D721Med (cell line): ENCODE measurements at regions not wholly inside any gene's neighbourhood (a gene's known extent, or its start where the extent isn't known, plus 50 kb on each side); places are given as distances from the start of the nearest gene placed in this dataset.
"Not testable (repeated sequence)": the region's sequence is repeated elsewhere in the genome, so short reads cannot be mapped to it uniquely, and the experiment has no call there.

Experiments
- DNase-seq: peaks from one replicate; pipeline ENCODE4 v3.0.0; 2011; ENCODE audit warnings: low spot score; ENCODE audit not compliant: insufficient read length
- FAIRE-seq: peaks from 2 replicates; lab custom pipeline; 2011; peaks lifted over from hg19 to GRCh38; lab: Jason Lieb, UNC
- CTCF ChIP-seq: IDR thresholded peaks from 2 replicates; pipeline ENCODE4 v1.5.1; 2012; ENCODE audit warnings: mild to moderate bottlenecking, control low read depth; ENCODE audit not compliant: insufficient read depth; ENCODE audit errors: missing control alignments

DNA sequence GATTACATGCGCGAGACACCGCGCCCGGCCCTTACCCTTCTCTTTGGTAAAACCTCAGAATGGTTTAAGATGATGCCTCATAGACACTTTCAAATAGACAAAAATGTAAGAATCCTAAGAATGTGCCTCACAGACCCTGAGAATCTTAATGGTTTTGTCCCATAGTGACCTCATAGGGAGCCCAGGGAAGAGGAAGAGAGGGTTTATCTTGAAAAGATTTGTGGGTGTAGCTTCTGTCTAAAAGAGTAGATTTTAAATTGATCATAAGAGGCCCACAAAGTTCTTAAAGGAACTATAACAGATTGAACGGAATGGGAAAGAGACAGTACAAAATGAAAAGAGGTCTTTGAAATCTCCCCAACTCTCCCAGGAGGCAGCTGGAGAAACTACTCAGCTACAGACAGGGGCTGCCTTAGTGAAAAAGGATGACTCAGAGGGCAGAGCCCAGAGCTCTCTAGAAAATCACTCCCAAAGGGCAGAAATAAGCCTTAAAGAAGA, 220.6 kb downstream of the ADRA2A start:
- FAIRE-seq (no peak), DNase-seq (no peak)
- TF ChIP-seq CTCF: no peak

- TF ChIP-seq CTCF: no peak
- no peak for FAIRE-seq
- DNase-seq: no peak
Measured at GRCh38 chr10:111298031-111298430, 221.2 kb downstream of the ADRA2A start.

DNA sequence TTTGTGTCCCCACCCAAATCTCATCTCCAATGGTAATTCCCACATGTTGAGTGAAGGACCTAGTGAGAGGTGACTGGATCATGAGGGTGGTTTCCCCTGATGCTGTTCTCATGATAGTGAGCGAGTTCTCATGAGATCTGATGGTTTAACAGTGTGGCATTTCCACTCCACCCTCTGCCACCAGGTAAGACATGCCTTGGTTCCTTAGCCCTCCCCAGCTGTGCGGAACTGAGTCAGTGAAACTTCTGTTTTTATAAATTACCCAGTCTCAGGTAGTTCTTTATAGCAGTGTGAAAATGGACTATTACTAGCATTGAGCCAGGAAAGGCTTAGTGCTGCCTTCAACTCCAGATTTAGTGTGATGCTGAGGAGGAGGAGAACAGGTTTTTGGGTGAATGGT, 222.2 kb downstream of the ADRA2A start:
- DNase-seq: no peak
- no peak for FAIRE-seq
- TF ChIP-seq CTCF: no peak

DNA sequence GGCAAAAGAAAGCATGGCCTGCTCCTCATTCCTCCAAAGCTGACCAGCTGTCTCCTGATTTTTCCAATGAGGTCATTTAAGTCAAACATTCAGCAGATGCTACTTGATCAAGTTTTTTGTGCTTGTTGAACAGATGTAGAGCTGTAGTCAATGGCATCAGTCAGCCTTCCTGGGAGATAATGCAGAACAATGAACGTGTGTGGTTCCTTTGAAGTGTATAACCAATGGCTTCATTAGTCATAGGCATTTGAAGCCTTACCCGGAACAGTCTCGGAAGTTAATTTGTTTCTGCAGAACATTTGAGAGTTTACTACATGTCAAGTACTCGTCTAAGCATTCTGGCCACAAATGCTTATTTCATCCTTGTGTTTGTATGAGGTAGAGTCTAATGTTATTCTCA, 227.1 kb downstream of the ADRA2A start:
- TF ChIP-seq CTCF: no peak
- FAIRE-seq (no peak), DNase-seq (no peak)

DNA sequence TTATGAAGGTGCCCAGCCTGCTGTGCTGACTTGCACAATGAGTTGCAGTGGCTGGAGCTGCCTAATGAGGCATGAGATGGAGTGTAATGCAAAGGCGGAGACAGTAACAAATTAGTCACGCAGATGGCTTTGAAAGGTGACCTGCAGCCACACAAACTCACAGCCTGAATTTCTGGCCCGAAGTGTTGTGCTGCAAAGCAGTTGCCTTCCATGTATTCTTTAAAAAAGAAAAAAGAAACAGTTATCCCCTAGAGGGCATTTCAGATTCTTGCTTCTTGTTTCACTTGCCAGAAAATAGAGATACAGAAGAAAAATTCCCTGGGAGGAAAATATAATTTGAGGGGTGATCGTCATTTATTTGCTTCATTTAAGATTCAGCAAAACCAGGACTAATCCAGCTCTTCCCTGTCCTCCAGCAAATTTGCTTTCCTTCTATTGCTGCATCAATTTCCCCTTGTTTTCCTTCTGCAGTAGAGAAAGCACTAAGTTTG, 239.9 kb downstream of the ADRA2A start:
- DNase-seq: no peak
- TF ChIP-seq CTCF: no peak
- no peak for FAIRE-seq

- TF ChIP-seq CTCF: no peak
- no peak for FAIRE-seq
- no peak for DNase-seq
Measured at GRCh38 chr10:111319866-111320265, 243.0 kb downstream of the ADRA2A start.

- TF ChIP-seq CTCF: peak; percentile 4
- DNase-seq: no peak
- FAIRE-seq: no peak
Measured at GRCh38 chr10:111323389-111323966, 246.6 kb downstream of the ADRA2A start.

DNA sequence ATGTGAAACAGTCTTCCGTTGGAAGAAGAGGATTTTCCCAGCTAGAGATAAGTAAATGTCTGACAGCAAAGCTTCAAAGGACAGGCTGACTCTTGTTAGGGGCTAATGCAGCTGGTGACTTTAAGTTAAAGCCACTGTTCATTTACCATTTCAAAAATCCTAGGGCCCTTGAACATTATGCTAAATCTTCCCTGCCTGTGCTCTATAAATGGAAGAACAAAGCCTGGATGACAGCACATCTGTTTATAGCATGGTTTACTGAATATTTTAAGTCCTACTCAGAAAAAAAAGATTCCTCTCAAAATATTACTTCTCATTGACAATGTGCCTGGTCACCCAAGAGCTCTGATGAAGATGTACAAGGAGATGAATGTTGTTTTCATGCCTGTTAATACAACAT, 255.3 kb downstream of the ADRA2A start:
- DNase-seq, FAIRE-seq: not testable (repeated sequence)
